ENCODE measurements at regions not wholly inside any gene's neighbourhood (a gene's known extent, or its start where the extent isn't known, plus 50 kb on each side); places are given as distances from the start of the nearest gene placed in this dataset.

DNA sequence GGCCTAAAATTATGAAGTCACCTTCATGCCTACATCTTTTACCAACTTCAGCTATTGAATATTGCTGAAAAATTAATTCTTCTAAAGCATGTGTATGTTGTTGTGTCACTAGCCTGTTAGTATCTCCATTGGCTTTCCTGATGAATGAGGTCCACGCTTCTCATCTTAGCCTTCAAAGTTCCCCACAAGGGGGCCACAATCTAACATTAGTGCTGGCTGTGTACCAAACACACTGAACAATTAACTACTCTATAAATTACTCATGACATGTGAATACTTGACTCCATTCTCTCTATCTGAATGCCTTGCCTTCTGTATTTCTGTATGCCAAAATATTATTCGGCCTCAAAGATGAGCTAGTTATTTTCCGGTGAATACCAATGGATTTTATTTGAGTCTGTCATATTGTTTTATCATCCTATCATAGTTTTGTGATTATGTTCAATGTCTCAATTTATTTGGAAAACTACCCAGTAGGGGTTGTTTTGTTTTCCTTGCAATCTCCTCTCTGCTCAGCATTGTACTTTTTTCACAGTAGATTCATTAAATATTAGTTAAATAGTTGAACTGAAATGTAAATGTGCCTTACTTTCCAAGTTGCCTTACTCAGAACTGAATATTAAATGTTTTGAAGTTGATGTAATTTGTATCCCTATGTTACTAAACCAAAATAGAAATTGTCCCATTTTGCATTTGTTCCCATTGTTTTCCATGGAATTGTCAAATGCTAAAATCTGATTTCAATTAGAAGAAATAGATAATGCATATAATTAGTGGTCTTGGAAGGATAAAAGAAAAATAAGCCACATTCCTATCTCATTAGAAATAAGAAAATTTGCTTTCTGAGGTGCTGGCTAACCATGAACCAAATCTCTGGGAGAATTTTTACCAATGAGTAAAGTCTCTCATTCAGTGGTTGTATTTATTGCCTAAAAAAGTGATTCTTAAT lies 208.4 kb upstream of the COL3A1 start:
- H3K27me3 ChIP-seq (replicated peaks; ENCODE audit: control insufficient read depth, insufficient read depth, low read length), result no peaks in the 10 kb centered on the region
- H3K36me3 ChIP-seq (ENCODE audit: control insufficient read depth, insufficient read depth, low read length), result no peaks in the 10 kb centered on the region
- DNase-seq (ENCODE audit: extremely low read depth, insufficient read length), result no peak
- no peak overlapping the region for H3K4me3 ChIP-seq (replicated peaks; ENCODE audit: low read depth, low read length)
- TF ChIP-seq, protein P1, sequence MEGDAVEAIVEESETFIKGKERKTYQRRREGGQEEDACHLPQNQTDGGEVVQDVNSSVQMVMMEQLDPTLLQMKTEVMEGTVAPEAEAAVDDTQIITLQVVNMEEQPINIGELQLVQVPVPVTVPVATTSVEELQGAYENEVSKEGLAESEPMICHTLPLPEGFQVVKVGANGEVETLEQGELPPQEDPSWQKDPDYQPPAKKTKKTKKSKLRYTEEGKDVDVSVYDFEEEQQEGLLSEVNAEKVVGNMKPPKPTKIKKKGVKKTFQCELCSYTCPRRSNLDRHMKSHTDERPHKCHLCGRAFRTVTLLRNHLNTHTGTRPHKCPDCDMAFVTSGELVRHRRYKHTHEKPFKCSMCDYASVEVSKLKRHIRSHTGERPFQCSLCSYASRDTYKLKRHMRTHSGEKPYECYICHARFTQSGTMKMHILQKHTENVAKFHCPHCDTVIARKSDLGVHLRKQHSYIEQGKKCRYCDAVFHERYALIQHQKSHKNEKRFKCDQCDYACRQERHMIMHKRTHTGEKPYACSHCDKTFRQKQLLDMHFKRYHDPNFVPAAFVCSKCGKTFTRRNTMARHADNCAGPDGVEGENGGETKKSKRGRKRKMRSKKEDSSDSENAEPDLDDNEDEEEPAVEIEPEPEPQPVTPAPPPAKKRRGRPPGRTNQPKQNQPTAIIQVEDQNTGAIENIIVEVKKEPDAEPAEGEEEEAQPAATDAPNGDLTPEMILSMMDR (IDR thresholded peaks at IDR 0.05; ENCODE audit: insufficient read depth, low read length, poor library complexity, severe bottlenecking), result peak; percentile 38

DNA sequence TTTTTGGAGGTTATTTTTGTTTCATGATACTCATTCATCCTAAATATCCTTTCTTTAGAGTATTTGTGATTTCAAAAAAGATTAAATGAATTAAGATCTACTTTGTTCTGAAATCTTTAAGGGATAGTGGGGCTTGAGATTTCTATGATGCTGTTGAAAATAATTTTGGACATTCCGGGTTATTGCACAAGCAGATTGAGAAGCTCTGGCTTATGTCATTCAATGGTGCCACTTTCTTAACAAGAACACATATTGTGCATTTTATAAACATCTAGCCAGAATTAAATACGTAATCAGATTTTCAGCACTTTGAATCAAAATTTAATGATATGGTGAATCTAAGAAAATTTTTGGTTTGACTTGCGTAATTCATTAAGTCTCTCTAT lies 207.7 kb upstream of the COL3A1 start:
- TF ChIP-seq, protein P1 (IDR thresholded peaks at IDR 0.05; ENCODE audit: insufficient read depth, low read length, poor library complexity, severe bottlenecking), result no peak
- no peak overlapping the region for H3K4me3 ChIP-seq (replicated peaks; ENCODE audit: low read depth, low read length)
- H3K27me3 ChIP-seq (replicated peaks; ENCODE audit: control insufficient read depth, insufficient read depth, low read length), result no peaks in the 10 kb centered on the region
- H3K36me3 ChIP-seq (ENCODE audit: control insufficient read depth, insufficient read depth, low read length), result no peaks in the 10 kb centered on the region
- DNase-seq (ENCODE audit: extremely low read depth, insufficient read length), result no peak

DNA sequence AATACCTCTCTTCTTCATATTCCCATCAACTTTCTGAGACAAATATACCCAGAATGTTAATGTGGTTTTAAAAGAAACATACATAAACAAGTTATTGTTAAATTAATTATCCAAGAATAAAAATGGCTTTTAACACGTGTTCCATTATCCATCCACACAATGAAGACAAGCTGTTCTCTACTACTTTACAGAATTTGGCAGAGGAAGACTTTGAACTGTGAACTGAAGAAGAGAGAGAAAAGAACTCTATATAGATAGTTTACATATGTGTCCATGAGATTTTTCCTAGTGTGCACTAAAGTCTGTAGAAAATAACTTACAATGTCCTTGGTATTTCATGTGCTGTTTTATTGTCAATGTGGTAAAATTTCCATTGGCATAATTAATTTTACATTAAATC lies 207.0 kb upstream of the COL3A1 start:
- Histone ChIP-seq H3K4me3 (replicated peaks; ENCODE audit: low read depth, low read length) (no peak overlapping the region), H3K27me3 (replicated peaks; ENCODE audit: control insufficient read depth, insufficient read depth, low read length) (no peaks in the 10 kb centered on the region), H3K36me3 (ENCODE audit: control insufficient read depth, insufficient read depth, low read length) (no peaks in the 10 kb centered on the region)
- no peak for DNase-seq (ENCODE audit: extremely low read depth, insufficient read length)
- TF ChIP-seq, protein P1 (IDR thresholded peaks at IDR 0.05; ENCODE audit: insufficient read depth, low read length, poor library complexity, severe bottlenecking), result no peak

DNA sequence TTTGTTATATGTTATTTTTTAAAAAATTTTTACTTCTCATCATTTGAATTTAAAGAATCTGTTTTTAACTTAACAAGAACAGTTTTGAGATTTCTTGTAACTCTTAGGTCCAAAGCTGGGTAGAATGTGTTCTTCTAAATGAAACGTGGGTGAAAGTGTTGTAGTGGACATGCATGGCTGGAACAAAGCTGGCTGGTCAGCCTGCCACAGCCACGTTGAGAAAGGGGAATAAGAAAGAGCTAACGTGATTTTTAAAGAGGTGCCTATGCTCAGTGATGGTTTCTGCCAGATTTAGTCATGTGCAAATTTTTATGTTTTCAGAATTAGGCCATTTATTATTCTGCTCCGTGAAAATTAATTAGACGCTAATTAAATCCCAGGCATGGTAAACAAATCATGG lies 203.9 kb upstream of the COL3A1 start:
- no peak overlapping the region for H3K4me3 ChIP-seq (replicated peaks; ENCODE audit: low read depth, low read length)
- DNase-seq (ENCODE audit: extremely low read depth, insufficient read length), result no peak
- no peaks in the 10 kb centered on the region for H3K36me3 ChIP-seq (ENCODE audit: control insufficient read depth, insufficient read depth, low read length)
- TF ChIP-seq, protein P1 (IDR thresholded peaks at IDR 0.05; ENCODE audit: insufficient read depth, low read length, poor library complexity, severe bottlenecking), result no peak
- H3K27me3 ChIP-seq (replicated peaks; ENCODE audit: control insufficient read depth, insufficient read depth, low read length), result no peaks in the 10 kb centered on the region

DNA sequence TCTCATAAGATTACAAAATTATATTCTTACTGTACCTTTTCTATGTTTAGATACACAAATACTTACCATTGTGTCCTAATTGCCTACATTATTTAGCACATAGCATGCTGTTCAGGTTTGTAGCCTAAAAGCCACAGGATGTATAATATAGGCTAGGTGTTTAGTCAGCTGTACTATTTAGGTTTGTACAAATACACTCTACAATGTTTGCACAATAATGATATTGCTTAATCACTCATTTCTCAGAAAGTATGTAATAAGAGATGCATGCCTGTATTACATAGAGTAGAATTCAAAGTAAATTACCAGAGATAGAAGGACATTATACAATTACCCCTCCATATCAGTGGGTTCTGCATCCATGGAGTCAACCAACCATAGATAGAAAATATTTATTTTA lies 201.1 kb upstream of the COL3A1 start:
- DNase-seq (ENCODE audit: extremely low read depth, insufficient read length), result no peak
- Histone ChIP-seq H3K4me3 (replicated peaks; ENCODE audit: low read depth, low read length) (no peak overlapping the region), H3K36me3 (ENCODE audit: control insufficient read depth, insufficient read depth, low read length) (no peaks in the 10 kb centered on the region), H3K27me3 (replicated peaks; ENCODE audit: control insufficient read depth, insufficient read depth, low read length) (no peaks in the 10 kb centered on the region)
- TF ChIP-seq, protein P1 (IDR thresholded peaks at IDR 0.05; ENCODE audit: insufficient read depth, low read length, poor library complexity, severe bottlenecking), result no peak

Data from GM06990 (cell line).